Muscle layer of duodenum (tissue), 2 donors: ENCODE measurements at regions not wholly inside any gene's neighbourhood (a gene's known extent, or its start where the extent isn't known, plus 50 kb on each side); places are given as distances from the start of the nearest gene placed in this dataset.

Source experiments
- H3K27ac ChIP-seq: one replicate; pipeline ENCODE4 v1.7.0; 2013; ENCODE audit warnings: mild to moderate bottlenecking, low read length
- H3K27me3 ChIP-seq: one replicate; pipeline ENCODE4 v1.7.0; 2013; ENCODE audit warnings: low read depth, mild to moderate bottlenecking, control low read depth, low read length
- H3K36me3 ChIP-seq, 2 donors: one replicate each; pipeline ENCODE4 v1.7.0; 2013; ENCODE audit warnings: low read length in 2 of 2, control low read depth in 1 of 2, mild to moderate bottlenecking in 1 of 2; ENCODE audit not compliant: insufficient read depth in 2 of 2, control insufficient read depth in 1 of 2
- H3K4me1 ChIP-seq, 2 donors: one replicate each; pipeline ENCODE4 v1.7.0; 2013; ENCODE audit warnings: low read length in 2 of 2, mild to moderate bottlenecking in 2 of 2, control low read depth in 1 of 2, moderate library complexity in 1 of 2; ENCODE audit not compliant: insufficient read depth in 2 of 2, control insufficient read depth in 1 of 2
- H3K4me3 ChIP-seq, 2 donors: one replicate each; pipeline ENCODE4 v1.7.0; 2013; ENCODE audit warnings: low read length in 2 of 2, low read depth in 1 of 2, mild to moderate bottlenecking in 1 of 2
- H3K9me3 ChIP-seq, 2 donors: one replicate each; pipeline ENCODE4 v1.7.0; 2013; ENCODE audit warnings: low read length in 2 of 2, control low read depth in 1 of 2, mild to moderate bottlenecking in 1 of 2; ENCODE audit not compliant: control insufficient read depth in 1 of 2
- donor health status: healthy.

DNA sequence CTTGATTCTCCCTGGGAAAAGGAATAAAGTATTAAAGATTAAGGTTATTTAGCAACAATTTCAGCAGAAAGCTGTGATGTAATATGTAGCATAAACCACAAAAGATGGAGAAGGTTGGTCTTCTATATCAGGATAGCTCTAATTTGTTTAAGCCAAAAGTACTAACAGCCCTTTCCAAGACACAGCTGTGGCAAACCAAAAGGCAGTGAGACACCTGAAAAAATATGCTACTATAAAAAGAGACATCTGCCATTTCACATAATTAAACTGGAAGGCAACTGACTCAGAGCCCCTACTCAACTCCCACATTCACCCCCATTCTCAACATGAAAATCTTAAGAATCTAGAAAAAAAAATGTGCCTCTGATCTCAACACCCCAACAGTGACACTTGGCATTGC lies 390.2 kb upstream of the PRICKLE1 start:
- H3K4me3 ChIP-seq: no peak overlapping the region
- no peaks in the 10 kb centered on the region for H3K27me3 ChIP-seq
- no peaks in the 10 kb centered on the region for H3K36me3 ChIP-seq

DNA sequence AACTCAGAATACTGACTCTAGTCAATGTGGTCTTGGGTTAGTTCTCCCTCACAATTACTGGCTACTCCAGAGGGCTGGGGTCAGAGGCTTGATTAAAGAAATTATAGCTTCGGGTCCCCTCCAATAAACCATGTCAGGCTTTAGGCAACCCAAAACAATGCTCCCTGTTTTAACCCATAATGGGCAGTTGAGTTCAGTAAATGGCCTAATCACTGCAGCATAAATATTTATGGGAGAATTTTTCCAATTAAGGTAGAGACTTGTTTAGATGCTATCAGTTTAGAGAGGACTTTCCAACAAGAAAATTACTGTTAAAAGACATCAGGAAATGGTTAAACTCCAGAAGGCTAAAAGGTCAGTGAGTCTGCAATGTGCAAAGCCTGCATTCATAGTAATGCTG lies 389.2 kb upstream of the PRICKLE1 start:
- Histone ChIP-seq H3K9me3 (no peaks in the 10 kb centered on the region), H3K36me3 (no peaks in the 10 kb centered on the region), H3K4me1 (no peaks in the 10 kb centered on the region), H3K4me3 (no peak overlapping the region), H3K27me3 (no peaks in the 10 kb centered on the region), H3K27ac (no peak overlapping the region)

More for the DNA sequence above, 390.2 kb upstream of the PRICKLE1 start:
- Histone ChIP-seq H3K9me3 (no peaks in the 10 kb centered on the region), H3K27ac (no peak overlapping the region), H3K4me1 (no peaks in the 10 kb centered on the region)

DNA sequence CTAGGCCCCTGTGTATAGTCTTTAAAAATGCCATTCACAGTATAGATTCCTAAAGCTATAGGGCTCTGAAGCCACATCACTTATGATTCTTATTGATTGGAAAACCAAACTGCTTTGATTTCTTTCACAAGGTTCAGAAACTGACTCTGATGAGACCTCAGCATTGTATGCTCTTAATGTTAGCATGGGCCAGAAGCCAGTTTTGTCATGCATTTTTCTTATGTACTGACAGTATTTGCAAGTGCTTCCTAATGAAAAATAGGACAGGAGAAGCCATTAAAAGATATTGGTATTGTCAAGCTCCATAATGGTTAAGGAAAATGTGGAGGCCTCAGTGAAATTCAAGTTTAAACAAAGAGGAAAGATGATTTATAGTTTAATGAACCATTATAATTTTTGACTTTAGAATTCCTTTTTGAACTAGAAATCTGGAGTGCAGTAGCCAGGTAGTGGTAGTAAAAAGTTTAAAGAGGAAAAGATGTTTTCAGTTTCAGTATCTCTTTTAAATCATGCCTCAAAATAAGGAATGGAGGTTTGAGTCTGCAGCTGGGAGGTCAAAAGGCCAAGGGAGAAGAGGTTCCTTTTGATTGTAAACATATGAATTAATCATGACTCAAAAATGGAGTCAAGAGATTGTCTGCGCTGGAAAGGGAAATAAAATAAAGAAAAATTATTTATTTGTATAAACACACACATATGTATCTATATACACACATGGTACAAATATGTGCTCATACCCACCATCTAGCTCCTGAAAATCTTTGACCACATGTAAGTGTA lies 388.1 kb upstream of the PRICKLE1 start:
- H3K27ac ChIP-seq: no peak overlapping the region
- H3K9me3 ChIP-seq: no peaks in the 10 kb centered on the region
- H3K4me1 ChIP-seq: no peaks in the 10 kb centered on the region
- no peaks in the 10 kb centered on the region for H3K27me3 ChIP-seq
- H3K36me3 ChIP-seq: no peaks in the 10 kb centered on the region
- H3K4me3 ChIP-seq: no peak overlapping the region

DNA sequence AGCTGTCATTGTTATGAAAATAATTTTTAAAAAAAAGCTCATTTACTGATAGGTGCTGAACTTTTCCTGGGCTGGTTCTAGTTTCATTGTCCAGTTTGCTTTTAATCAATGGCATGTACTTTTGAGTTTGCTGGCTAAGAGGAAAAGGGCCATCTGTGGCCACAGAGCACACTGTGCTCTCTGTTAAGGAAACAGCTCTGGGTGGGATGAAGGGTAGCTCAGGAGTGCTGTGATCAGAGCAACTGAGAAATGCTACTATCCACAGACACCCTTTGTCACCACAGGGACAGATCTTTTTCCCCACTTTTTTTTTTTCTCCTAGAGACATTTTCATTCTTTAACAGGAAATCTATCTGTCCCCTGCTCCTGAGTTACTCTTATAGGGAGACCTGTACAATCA lies 387.1 kb upstream of the PRICKLE1 start:
- no peaks in the 10 kb centered on the region for H3K27me3 ChIP-seq
- H3K36me3 ChIP-seq: no peaks in the 10 kb centered on the region
- no peaks in the 10 kb centered on the region for H3K4me1 ChIP-seq
- no peak overlapping the region for H3K27ac ChIP-seq
- H3K4me3 ChIP-seq: no peak overlapping the region
- peaks cover 0 to 3% of the 10 kb centered on the region in 2 donors for H3K9me3 ChIP-seq

DNA sequence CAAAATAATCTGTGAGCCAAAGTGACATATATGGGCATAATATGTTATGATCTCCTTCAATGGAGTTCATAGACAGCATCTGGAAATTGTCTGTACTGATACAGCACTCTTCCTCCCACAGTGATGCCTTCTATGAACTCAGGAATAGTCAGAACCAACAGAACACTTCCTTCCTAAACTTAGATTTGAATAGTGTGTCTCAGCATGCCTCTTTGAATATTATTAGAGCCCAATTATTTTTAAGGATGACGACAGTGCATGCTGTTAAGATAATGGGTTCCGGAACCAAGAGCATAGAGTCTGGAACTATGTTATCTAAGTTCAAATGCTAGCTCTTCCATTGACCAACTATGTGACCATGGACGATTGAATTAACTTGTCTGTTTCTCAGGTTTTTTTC lies 386.6 kb upstream of the PRICKLE1 start:
- no peak overlapping the region for H3K4me3 ChIP-seq
- H3K9me3 ChIP-seq: peaks cover 0 to 3% of the 10 kb centered on the region in 2 donors
- no peaks in the 10 kb centered on the region for H3K27me3 ChIP-seq
- no peak overlapping the region for H3K27ac ChIP-seq
- H3K36me3 ChIP-seq: no peaks in the 10 kb centered on the region
- H3K4me1 ChIP-seq: no peaks in the 10 kb centered on the region

DNA sequence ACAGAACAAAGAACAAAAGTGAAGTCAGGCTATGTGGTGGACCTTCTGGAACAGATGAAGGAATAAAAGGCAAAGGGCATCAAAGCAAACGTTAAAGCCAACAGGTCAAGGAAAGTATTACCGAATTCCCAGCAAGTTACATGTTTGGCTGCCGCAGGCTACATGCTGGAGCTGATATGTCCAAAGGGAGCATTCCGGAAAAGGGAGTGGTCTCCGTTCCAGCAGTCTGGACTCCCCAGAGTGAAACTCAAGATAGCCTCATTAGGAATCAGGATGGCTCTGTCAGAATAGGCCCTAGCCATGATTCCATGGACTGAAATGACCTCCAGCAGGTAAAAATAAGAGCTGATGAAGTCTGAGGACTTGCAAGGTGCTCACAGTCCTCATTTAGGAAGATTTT lies 379.8 kb upstream of the PRICKLE1 start:
- Histone ChIP-seq H3K4me1 (no peaks in the 10 kb centered on the region), H3K9me3 (peaks cover 0 to 3% of the 10 kb centered on the region in 2 donors), H3K4me3 (no peak overlapping the region), H3K27me3 (no peaks in the 10 kb centered on the region), H3K36me3 (no peaks in the 10 kb centered on the region), H3K27ac (no peak overlapping the region)

DNA sequence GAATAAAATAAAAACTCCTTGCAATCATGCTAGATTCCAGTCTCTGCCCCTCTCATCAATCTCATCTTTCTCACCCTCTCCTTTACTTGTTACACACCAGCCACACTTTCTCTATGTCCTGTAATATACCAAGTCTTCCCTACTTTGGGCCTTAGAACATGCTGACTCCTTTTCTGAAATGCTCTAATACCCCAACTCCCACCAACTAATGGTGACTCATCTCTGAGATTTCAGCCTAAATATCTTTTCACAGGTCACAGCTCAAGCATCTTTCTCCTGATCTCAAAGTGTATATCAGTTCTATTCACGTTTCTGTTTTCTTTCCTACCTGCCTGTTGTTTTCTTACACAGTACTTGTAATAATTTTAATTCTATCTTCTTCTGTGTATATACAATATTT lies 378.9 kb upstream of the PRICKLE1 start:
- Histone ChIP-seq H3K4me1 (no peaks in the 10 kb centered on the region), H3K27ac (no peak overlapping the region), H3K4me3 (no peak overlapping the region), H3K27me3 (no peaks in the 10 kb centered on the region), H3K9me3 (peaks cover 0 to 3% of the 10 kb centered on the region in 2 donors), H3K36me3 (no peaks in the 10 kb centered on the region)

DNA sequence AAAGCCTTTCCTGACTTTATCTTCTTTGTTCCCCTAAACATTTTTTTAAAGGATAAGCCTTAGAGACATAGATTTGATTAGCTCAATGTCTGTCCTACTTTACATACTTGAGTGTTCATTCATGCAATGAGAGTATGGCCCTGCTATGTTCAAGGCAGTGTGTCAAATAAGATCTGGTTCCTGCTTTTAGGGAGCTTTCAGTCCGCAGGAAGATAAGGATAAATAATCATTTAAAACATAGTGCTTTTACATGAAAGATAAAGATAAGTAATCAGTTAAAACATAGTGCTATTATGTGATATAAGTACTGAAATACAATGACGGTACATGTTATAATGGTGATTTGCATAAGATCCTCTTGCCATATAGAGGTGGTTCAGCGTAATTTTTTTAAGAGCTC lies 378.3 kb upstream of the PRICKLE1 start:
- Histone ChIP-seq H3K4me3 (no peak overlapping the region), H3K9me3 (peaks cover 0 to 3% of the 10 kb centered on the region in 2 donors), H3K4me1 (no peaks in the 10 kb centered on the region), H3K27ac (no peak overlapping the region), H3K27me3 (no peaks in the 10 kb centered on the region), H3K36me3 (no peaks in the 10 kb centered on the region)

DNA sequence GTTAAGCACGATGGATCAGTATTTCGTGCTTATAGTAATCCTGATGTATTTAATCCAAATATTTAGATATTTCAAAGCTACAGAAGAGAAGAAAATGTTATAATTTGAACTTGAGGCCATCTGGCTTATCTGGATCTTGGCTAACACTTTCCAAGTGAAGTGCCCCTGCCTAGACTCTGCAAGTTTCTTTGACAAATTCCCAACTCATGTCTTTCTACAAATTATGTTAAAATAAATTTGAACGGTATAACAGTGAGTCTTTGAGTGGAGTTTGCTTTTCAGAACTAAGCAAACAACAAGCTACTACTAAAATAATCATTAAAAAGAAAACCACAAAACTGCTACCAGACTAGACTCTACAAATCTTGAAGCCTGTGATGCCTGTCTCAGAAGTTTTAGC lies 374.4 kb upstream of the PRICKLE1 start:
- no peaks in the 10 kb centered on the region for H3K36me3 ChIP-seq
- H3K9me3 ChIP-seq: no peaks in the 10 kb centered on the region
- no peak overlapping the region for H3K27ac ChIP-seq

DNA sequence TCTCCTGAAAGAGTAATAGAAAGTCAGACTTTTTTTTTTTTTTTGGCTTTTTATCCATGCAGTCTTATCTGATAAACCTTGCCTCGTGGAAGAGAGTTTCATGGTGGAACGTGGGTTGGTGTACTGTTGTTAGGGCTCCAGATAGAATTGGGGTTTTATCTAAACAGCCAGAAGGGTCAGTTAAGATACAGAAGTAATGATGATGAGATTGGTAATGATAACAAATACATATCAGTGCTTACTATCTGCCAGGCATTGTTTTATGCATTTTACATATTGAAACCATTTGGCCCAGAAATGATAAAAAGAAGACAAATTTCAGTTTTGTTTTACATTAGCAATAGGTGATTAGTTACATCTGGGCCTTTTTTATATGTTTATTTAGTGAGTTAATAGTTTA lies 372.8 kb upstream of the PRICKLE1 start:
- Histone ChIP-seq H3K4me1 (no peaks in the 10 kb centered on the region), H3K27me3 (no peaks in the 10 kb centered on the region), H3K27ac (no peak overlapping the region), H3K4me3 (no peak overlapping the region), H3K9me3 (no peaks in the 10 kb centered on the region), H3K36me3 (no peaks in the 10 kb centered on the region)

More for the DNA sequence above, 374.4 kb upstream of the PRICKLE1 start:
- no peaks in the 10 kb centered on the region for H3K4me1 ChIP-seq
- H3K4me3 ChIP-seq: no peak overlapping the region
- no peaks in the 10 kb centered on the region for H3K27me3 ChIP-seq

DNA sequence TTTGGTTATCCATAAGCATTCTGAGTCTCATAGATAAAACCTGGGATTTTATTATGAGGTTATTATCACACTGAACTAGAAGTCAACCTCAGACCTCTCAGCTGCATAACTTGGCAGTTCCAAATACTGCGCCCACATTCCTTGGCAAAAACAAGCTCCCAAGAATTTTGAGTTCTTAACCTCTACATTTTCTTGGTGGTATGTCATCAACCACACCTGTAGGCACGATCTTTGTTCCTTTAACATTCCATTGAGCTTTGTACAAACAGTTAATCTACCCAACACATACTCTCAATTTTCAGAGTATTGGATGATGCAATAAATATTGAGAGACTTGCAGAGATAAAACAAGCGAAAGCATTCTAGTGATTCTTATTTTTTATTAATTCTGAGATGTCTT lies 371.8 kb upstream of the PRICKLE1 start:
- Histone ChIP-seq H3K27ac (no peak overlapping the region), H3K36me3 (no peaks in the 10 kb centered on the region), H3K4me1 (no peaks in the 10 kb centered on the region), H3K27me3 (no peaks in the 10 kb centered on the region), H3K9me3 (no peaks in the 10 kb centered on the region), H3K4me3 (no peak overlapping the region)

DNA sequence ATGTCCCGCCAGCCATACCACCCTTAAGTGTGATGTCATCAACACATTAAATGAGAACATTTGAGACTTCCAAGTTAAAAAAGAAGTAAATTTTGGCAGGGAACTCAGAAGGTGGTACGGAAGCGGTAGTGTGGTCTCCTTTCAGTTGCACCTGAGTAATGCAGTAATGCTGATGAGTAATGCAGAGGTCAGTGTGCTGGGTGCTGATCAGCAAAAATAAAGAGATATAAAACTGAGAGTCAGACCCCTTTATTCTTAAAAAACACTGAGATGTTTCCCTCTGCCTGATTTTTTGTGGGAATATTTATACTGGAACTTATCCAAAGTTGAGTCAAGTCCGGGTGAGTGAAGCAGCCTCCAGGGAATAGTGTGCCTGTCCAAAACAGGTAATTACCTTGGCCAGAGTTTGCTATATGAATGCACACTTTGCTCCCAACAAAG lies 370.6 kb upstream of the PRICKLE1 start:
- no peaks in the 10 kb centered on the region for H3K4me1 ChIP-seq
- no peaks in the 10 kb centered on the region for H3K27me3 ChIP-seq
- H3K36me3 ChIP-seq: no peaks in the 10 kb centered on the region
- H3K9me3 ChIP-seq: no peaks in the 10 kb centered on the region
- H3K4me3 ChIP-seq: no peak overlapping the region
- H3K27ac ChIP-seq: no peak overlapping the region
